ENCODE measurements at regions not wholly inside any gene's neighbourhood (a gene's known extent, or its start where the extent isn't known, plus 50 kb on each side); places are given as distances from the start of the nearest gene placed in this dataset.
"Not testable (repeated sequence)": the region's sequence is repeated elsewhere in the genome, so short reads cannot be mapped to it uniquely, and the experiment has no call there.

- TF ChIP-seq POLR2A, CTCF (IDR thresholded peaks at IDR 0.05): not testable (repeated sequence)
Observed at GRCh38 chr16:29229616-29230005, 176.9 kb downstream of the NPIPB11 start.
